ENCODE measurements at regions not wholly inside any gene's neighbourhood (a gene's known extent, or its start where the extent isn't known, plus 50 kb on each side); places are given as distances from the start of the nearest gene placed in this dataset.

GRCh38 chr1:57522575-57522974 lies 98.7 kb upstream of the DAB1 start:
- Mint-ChIP-seq H3K4me1 (ENCODE audit: unreplicated experiment) (peaks cover 13% of the 10 kb centered on the region), H3K27me3 (no peaks in the 10 kb centered on the region), H3K4me3 (no peak overlapping the region), H3K27ac (no peak overlapping the region), H3K9me3 (no peaks in the 10 kb centered on the region), H3K36me3 (no peaks in the 10 kb centered on the region)
- TF ChIP-seq CTCF (conservative IDR thresholded peaks at IDR 0.05), result no peak
- DNase-seq (ENCODE audit: extremely low spot score, unreplicated experiment), result no peak

- peak; percentile 36 for TF ChIP-seq CTCF (conservative IDR thresholded peaks at IDR 0.05)
- H3K36me3 Mint-ChIP-seq, result no peaks in the 10 kb centered on the region
- peaks cover 13% of the 10 kb centered on the region for H3K4me1 Mint-ChIP-seq (ENCODE audit: unreplicated experiment)
- no peak overlapping the region for H3K4me3 Mint-ChIP-seq
- no peak for DNase-seq (ENCODE audit: extremely low spot score, unreplicated experiment)
- no peaks in the 10 kb centered on the region for H3K9me3 Mint-ChIP-seq
- no peak overlapping the region for H3K27ac Mint-ChIP-seq
- no peaks in the 10 kb centered on the region for H3K27me3 Mint-ChIP-seq
Observed at GRCh38 chr1:57520743-57521515, 97.1 kb upstream of the DAB1 start.

- DNase-seq (ENCODE audit: extremely low spot score, unreplicated experiment), result no peak
- Mint-ChIP-seq H3K27ac (no peak overlapping the region), H3K36me3 (no peaks in the 10 kb centered on the region), H3K27me3 (no peaks in the 10 kb centered on the region), H3K4me3 (no peak overlapping the region), H3K4me1 (ENCODE audit: unreplicated experiment) (peaks cover 13% of the 10 kb centered on the region), H3K9me3 (no peaks in the 10 kb centered on the region)
- TF ChIP-seq CTCF (conservative IDR thresholded peaks at IDR 0.05), result no peak
Observed at GRCh38 chr1:57518496-57518895, 94.6 kb upstream of the DAB1 start.

GRCh38 chr1:57517587-57518374 lies 93.9 kb upstream of the DAB1 start:
- no peak overlapping the region for H3K4me3 Mint-ChIP-seq
- no peaks in the 10 kb centered on the region for H3K36me3 Mint-ChIP-seq
- no peak for DNase-seq (ENCODE audit: extremely low spot score, unreplicated experiment)
- H3K27me3 Mint-ChIP-seq, result no peaks in the 10 kb centered on the region
- TF ChIP-seq CTCF (conservative IDR thresholded peaks at IDR 0.05), result no peak
- H3K9me3 Mint-ChIP-seq, result no peaks in the 10 kb centered on the region
- H3K4me1 Mint-ChIP-seq (ENCODE audit: unreplicated experiment), result peaks cover 13% of the 10 kb centered on the region
- H3K27ac Mint-ChIP-seq, result no peak overlapping the region

- no peaks in the 10 kb centered on the region for H3K36me3 Mint-ChIP-seq
- no peak overlapping the region for H3K27ac Mint-ChIP-seq
- no peaks in the 10 kb centered on the region for H3K9me3 Mint-ChIP-seq
- DNase-seq (ENCODE audit: extremely low spot score, unreplicated experiment), result no peak
- TF ChIP-seq CTCF (conservative IDR thresholded peaks at IDR 0.05), result no peak
- no peaks in the 10 kb centered on the region for H3K4me1 Mint-ChIP-seq (ENCODE audit: unreplicated experiment)
- no peaks in the 10 kb centered on the region for H3K27me3 Mint-ChIP-seq
- H3K4me3 Mint-ChIP-seq, result no peak overlapping the region
Observed at GRCh38 chr1:57512386-57512785, 88.5 kb upstream of the DAB1 start.
